Stimulated activated CD4-positive, alpha-beta T cell treated with anti-CD3 and anti-CD28 coated beads, Interleukin-4, amount 100 ng/mL, for 24 hours (primary cell): ENCODE measurements at regions not wholly inside any gene's neighbourhood (a gene's known extent, or its start where the extent isn't known, plus 50 kb on each side); places are given as distances from the start of the nearest gene placed in this dataset.
A peak's percentile ranks its signal among the peaks of the same experiment; 100 is the strongest.
"Not testable (repeated sequence)": the region's sequence is repeated elsewhere in the genome, so short reads cannot be mapped to it uniquely, and the experiment has no call there.

Experiments
- DNase-seq: peaks from one replicate; pipeline ENCODE4 v3.0.0-alpha.2; 2020

DNA sequence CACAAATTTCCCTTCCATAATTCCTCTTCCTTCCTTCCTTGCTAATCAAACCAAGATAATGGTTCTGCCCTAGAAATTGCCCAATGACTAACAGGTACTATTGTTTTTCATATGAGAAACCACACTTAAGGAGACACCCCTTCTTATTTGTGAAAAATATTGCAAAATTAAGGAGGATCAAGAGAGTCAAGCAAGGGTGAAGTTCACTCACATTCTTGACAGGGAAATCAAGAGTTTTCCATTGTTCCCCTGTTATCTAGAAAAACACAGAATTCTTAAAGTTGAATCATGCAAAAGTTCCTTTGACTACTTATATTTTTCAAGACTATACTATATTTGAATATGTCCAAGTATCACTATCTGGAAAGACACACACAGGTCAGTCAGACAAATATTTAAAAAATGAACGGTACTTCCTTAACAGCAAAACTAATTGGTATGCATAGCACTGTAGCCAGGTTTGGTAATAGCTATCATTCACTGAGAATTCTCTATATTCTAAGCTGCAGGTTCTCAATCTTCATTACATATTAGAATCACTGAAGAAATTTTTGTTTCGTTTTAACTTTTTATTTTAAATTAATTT lies 897.2 kb downstream of the DIAPH3 start:
- no peak for DNase-seq

DNA sequence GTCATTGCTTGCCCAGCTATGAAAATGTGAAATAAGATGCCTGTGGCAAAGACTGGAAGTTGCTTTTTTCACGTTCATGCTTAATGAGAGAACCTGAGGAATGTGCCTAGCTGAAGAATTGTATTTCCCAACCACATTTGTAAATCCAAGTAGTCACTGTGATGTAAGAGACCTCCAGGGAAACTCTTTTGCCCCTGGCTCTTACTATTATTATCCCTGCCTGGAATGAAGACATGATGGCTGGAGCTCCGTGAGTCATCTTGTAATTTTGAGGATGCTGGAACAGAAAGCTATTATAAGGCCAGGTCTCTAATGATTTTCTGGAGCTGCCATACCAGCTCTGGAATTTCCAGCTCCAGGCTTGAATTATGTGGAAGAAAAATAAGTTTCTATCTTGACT lies 894.3 kb downstream of the DIAPH3 start:
- DNase-seq: no peak

GRCh38 chr13:59270327-59270726 lies 893.4 kb downstream of the DIAPH3 start:
- DNase-seq: no peak

DNA sequence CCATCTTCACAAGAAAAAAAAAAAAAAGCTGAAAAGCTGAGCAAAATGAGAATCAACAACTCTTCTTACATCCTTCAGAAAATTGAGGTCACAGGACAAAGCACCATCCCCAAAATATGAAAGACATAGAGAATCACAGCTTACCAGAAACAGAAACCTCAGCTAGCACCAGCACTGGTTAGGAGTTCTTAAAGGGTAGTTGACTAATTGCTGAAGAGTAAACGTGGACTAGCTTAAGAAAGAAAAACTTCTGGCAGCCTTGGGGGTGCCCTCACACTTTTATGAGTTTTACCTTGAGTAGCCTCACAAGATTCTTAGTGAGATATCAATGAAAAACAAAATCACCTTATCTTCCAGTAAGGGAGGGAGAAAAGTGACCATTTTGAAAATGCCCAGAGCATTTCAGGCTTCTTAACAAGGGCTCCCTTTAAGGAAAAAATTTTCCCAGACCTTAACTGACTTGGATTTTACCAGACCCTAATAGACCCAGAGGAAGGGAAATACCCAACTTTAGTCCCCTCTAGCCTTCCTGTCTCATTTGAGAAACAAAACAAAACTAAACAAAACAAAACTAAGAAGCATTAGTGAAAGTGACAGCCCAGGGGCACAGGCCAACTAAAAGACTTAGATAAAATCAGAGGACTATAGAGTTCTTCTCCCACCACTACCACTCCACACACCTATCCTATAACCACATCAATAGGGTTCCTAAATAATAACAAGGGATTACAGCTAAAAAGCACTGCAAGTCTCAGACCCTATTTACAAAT lies 888.6 kb downstream of the DIAPH3 start:
- DNase-seq: no peak

DNA sequence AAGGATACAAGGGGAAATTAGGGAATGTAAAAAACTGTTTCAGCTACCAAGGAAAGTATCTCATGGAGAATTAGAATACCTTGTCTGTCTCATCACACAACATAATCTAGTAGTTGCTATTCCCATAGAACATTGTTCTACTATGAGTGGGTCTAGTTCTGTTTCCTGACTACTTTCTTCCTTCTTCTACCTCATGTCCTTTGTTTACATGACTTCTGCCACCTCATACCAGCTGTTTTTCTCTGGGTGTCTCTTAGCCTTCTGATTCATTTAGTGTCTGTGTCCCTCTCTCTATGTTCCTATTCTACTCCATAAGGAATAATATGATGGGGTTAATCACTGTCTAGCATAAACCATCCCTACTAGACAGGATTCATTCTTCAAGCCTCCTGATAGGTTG lies 887.3 kb downstream of the DIAPH3 start:
- no peak for DNase-seq

GRCh38 chr13:59277106-59277505 lies 886.6 kb downstream of the DIAPH3 start:
- DNase-seq: no peak

GRCh38 chr13:59279028-59279427 lies 884.7 kb downstream of the DIAPH3 start:
- no peak for DNase-seq

GRCh38 chr13:59279576-59279975 lies 884.2 kb downstream of the DIAPH3 start:
- DNase-seq: no peak

DNA sequence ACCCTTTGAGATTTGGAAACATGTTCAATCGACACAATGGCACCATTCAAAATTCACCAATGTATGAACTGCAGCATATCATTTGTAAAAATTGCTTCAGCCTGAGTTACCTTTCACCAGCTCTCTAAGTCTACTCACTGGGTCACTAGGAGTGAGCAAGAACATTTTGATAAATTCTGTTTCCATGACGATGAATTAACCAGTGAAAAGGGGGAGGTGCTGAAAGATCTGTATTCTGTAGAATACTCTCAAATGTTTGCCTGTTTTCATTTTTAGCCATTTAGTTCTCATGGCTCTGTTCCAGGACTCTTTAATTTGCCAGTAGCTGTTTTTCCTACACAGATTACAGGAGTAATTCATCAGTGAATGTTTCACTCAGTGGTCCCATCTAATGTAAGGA lies 883.4 kb downstream of the DIAPH3 start:
- DNase-seq: no peak

GRCh38 chr13:59281453-59281852 lies 882.3 kb downstream of the DIAPH3 start:
- no peak for DNase-seq

DNA sequence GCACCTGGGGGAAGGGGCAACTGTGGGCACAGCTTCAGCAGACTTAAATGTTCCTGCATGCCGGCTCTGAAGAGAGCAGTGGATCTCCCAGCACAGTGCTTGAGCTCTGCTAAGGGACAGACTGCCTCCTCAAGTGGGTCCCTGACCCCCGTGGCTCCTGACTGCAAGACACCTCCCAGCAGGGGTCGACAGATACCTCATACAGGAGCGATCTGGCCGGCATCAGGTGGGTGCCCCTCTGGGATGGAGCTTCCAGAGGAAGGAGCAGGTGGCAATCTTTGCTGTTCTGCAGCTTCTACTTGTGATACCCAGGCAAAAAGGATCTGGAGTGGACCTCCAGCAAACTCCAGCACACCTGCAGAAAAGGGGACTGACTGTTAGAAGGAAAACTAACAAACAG lies 871.5 kb downstream of the DIAPH3 start:
- not testable (repeated sequence) for DNase-seq

DNA sequence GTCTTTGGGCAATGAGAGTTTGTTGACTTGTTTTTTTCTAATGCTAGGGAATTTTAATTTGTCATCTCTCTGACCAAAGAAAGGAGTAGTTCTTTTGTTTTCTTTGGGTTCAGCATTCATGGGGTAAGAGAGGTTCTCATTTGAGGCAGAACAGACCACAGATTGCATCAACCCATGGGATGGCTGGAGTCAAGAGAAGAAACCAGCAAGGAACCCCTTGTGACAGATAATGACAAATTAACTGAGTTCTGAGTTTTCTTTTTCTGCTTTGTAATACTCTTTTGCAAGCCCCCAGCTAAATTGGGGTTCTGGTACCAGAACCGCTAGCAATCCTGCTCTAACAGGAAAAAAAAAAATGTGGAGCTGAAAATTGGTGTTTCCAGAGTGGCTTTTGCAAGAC lies 864.1 kb downstream of the DIAPH3 start:
- no peak for DNase-seq

DNA sequence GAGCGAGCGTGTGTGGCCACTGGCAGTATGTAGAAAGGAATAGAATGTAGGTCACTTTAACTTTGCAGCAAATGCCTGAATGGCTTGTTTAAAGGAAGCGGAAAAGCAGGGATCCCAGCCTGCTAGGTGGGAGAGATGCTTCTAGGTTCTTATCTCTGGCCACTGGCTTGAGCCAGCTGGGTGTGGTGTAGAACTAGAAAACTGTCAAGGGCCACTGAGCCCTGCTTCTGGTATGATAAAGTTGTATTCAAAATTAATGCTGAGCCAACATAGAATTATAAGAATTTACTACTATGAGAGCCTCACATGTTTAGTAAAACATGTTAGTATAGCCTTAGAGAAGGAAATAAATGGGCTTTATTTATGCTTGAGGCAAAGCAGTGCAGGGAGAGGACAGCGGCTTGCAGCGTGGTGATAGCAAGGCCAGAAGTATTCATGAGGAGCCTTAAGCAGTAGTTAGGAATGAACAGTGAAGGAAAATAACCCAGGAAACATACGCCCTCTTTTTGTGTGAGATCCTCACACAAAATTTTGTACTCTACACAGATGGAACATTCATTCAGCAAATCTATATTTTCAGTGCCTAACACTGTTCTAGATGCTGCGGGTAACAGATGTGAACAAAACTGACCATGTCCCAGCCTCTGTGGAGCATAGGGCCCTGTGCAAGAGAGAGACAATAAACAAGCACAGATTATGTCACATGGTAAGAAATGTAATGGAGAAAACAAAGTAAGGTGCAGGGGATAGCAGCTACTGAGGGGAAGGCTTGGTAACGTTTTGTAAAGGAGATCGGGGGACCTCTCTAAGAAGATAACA lies 863.2 kb downstream of the DIAPH3 start:
- DNase-seq: no peak

DNA sequence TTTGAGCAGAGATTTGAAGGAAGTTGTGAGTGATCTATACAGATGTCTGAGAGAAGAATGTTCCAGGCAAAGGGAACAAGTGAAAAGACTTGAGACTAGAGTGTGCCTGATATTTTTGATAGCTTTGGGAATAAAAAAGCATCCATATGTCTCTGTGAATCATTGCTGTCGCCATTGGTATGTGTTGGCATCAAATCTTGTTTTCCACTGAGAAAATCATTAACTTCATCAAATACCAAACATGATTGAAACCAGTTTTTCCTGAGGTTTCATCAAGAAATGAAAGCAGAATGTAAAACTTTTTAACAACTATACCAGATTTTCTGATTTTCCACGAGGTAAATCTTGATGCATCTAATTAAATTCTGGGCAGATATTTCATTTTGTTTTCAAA lies 862.6 kb downstream of the DIAPH3 start:
- DNase-seq: no peak

GRCh38 chr13:59303433-59303832 lies 860.3 kb downstream of the DIAPH3 start:
- DNase-seq: no peak

- DNase-seq: no peak
These were observed 859.1 kb downstream of the DIAPH3 start for GRCh38 chr13:59304596-59304995.

DNA sequence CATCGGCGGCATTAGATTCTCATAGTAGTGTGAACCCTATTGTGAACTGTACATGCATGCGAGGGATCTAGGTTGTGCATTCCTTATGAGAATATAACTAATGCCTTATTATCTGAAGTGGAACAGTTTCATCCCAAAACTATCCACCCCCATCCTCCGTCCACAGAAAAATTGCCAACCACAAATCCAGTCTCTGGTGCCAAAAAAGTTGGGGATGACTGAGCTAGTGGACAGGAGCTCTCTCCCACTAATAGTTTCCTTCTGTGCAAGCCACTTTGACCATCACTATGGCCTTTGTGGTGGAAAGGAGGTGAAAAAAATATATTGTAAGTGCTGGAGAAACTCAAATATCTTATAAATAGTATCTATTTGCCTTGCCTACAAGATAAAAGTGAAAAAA lies 857.8 kb downstream of the DIAPH3 start:
- DNase-seq: no peak

DNA sequence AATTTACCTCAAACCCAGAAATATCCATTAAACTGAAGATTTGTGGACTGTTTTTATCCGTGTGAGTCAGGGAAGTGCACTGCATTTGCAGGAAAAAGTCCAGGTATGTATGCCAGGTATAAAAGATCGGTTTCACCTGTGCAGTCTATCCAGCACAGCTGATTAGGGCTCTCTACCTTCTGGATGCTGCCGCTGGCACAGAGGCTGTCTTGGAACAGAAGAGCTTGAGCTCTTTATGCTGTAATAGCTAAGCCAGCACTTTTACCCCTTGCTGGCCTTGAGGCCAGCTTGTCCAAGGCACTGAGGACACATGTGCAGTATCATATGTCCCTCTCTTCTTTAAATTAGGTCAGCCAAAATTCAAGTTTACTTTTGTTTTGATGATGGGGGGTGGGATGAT lies 851.0 kb downstream of the DIAPH3 start:
- DNase-seq: no peak

GRCh38 chr13:59318320-59318930 lies 845.3 kb downstream of the DIAPH3 start:
- peak; percentile 41 for DNase-seq

GRCh38 chr13:59319276-59319675 lies 844.5 kb downstream of the DIAPH3 start:
- DNase-seq: no peak

DNA sequence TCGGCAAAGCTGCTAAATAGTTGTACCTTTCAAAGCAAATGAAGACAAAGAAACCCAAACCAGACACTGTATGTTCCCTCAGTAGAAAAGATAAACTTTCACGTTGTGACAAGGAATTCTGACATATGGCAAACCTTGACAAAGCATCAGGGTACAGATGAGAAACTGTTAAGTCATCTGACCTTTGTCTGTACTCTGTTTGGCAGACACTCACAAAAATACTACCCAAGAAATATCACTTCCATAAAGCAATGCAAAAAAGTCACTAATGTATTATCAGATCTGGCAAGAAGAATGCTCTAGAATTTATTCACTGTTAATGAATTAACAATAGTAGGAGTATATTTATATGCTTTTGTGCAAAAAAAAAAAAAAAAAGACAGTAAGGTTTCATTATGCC lies 843.7 kb downstream of the DIAPH3 start:
- DNase-seq: no peak

DNA sequence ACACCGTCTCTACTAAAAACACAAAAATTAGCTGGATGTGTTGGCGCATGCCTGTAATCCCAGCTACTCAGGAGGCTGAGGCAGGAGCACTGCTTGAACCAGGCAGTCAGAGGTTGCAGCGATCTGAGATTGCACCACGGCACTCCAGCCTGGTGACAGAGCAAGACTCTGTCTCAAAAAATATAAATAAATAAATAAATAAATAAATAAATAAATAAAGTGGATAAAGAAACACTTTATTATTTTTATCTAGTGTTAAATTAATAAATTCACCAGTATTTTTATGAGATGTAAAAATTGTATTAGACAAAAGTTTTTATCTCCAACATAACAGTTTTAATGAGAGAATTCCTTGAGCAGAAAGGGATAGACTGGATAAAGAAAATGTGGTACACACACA lies 839.3 kb downstream of the DIAPH3 start:
- DNase-seq: not testable (repeated sequence)

DNA sequence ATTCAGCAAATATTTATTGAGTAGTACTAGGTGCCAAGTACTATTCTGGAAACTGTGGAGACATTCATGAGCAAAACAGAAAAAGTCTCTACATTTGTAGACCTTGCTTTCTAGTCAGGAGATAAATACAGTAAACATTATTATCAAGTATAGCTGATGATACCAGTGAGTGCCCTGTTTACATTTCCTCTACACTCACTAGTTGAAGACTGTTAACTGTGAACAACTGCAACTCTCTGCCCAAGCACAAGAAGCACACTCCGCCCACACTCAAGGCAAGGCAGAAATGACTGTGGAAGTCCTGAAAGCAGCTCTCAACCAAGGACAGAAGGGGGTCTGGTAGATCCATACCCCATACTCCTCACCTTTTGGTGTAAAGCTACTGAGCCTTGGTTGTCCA lies 837.0 kb downstream of the DIAPH3 start:
- DNase-seq: no peak

- DNase-seq: no peak
These were observed 833.0 kb downstream of the DIAPH3 start for GRCh38 chr13:59330764-59331163.
